HG02798 (cell line): ENCODE measurements at regions not wholly inside any gene's neighbourhood (a gene's known extent, or its start where the extent isn't known, plus 50 kb on each side); places are given as distances from the start of the nearest gene placed in this dataset.

Experiments
- ATAC-seq: cut with Tn5 transposase; IDR thresholded peaks from one replicate; pipeline ENCODE4 v1.9.1; 2021; ENCODE audit warnings: mild to moderate bottlenecking; ENCODE audit not compliant: unreplicated experiment, poor library complexity

GRCh38 chr16:6634151-6634550, 698.5 kb upstream of the RBFOX1 start:
- no peak for ATAC-seq

GRCh38 chr16:6633456-6633855, 699.2 kb upstream of the RBFOX1 start:
- ATAC-seq, result no peak

GRCh38 chr16:6629110-6629509, 703.5 kb upstream of the RBFOX1 start:
- ATAC-seq, result no peak

- no peak for ATAC-seq
Observed at GRCh38 chr16:6625606-6626005, 707.0 kb upstream of the RBFOX1 start.

- ATAC-seq, result no peak
Observed at GRCh38 chr16:6618874-6619273, 713.8 kb upstream of the RBFOX1 start.

GRCh38 chr16:6616746-6617145, 715.9 kb upstream of the RBFOX1 start:
- no peak for ATAC-seq

- ATAC-seq, result no peak
Observed at GRCh38 chr16:6615636-6616035, 717.0 kb upstream of the RBFOX1 start.

GRCh38 chr16:6611535-6611934, 721.1 kb upstream of the RBFOX1 start:
- ATAC-seq, result no peak

- no peak for ATAC-seq
Observed at GRCh38 chr16:6605490-6605889, 727.2 kb upstream of the RBFOX1 start.

- ATAC-seq, result no peak
Observed at GRCh38 chr16:6603780-6604325, 728.8 kb upstream of the RBFOX1 start.

- ATAC-seq, result no peak
Observed at GRCh38 chr16:6602405-6602804, 730.2 kb upstream of the RBFOX1 start.

- no peak for ATAC-seq
Observed at GRCh38 chr16:6600167-6600566, 732.5 kb upstream of the RBFOX1 start.

- no peak for ATAC-seq
Observed at GRCh38 chr16:6593799-6594198, 738.8 kb upstream of the RBFOX1 start.

- ATAC-seq, result no peak
Observed at GRCh38 chr16:6576606-6577005, 756.0 kb upstream of the RBFOX1 start.

- ATAC-seq, result no peak
Observed at GRCh38 chr16:6576113-6576512, 756.5 kb upstream of the RBFOX1 start.

- ATAC-seq, result no peak
Observed at GRCh38 chr16:6574146-6574545, 758.5 kb upstream of the RBFOX1 start.

GRCh38 chr16:6573577-6573976, 759.1 kb upstream of the RBFOX1 start:
- no peak for ATAC-seq

GRCh38 chr16:6571044-6571443, 761.6 kb upstream of the RBFOX1 start:
- ATAC-seq, result no peak

GRCh38 chr16:6570530-6570929, 762.1 kb upstream of the RBFOX1 start:
- ATAC-seq, result no peak

GRCh38 chr16:6562986-6563385, 769.7 kb upstream of the RBFOX1 start:
- ATAC-seq, result no peak

- no peak for ATAC-seq
Observed at GRCh38 chr16:6560306-6561100, 772.1 kb upstream of the RBFOX1 start.

- ATAC-seq, result no peak
Observed at GRCh38 chr16:6558661-6559060, 774.0 kb upstream of the RBFOX1 start.
